SKM-1 (cell line): ENCODE measurements at regions not wholly inside any gene's neighbourhood (a gene's known extent, or its start where the extent isn't known, plus 50 kb on each side); places are given as distances from the start of the nearest gene placed in this dataset.

Experiments used
- DNase-seq: peaks from one replicate; lab custom pipeline; 2025; ENCODE audit not compliant: unreplicated experiment; lab: John Stamatoyannopoulos, UW

- no peak for DNase-seq
Measured at GRCh38 chr14:34138175-34138574, 187.3 kb upstream of the EGLN3 start.

GRCh38 chr14:34137001-34137745 is 186.3 kb upstream of the EGLN3 start:
- no peak for DNase-seq

- DNase-seq, result no peak
Measured at GRCh38 chr14:34135492-34135891, 184.6 kb upstream of the EGLN3 start.

GRCh38 chr14:34134484-34134883 is 183.6 kb upstream of the EGLN3 start:
- DNase-seq, result no peak

- no peak for DNase-seq
Measured at GRCh38 chr14:34129927-34130552, 179.2 kb upstream of the EGLN3 start.

- no peak for DNase-seq
Measured at GRCh38 chr14:34128665-34129064, 177.8 kb upstream of the EGLN3 start.

GRCh38 chr14:34126586-34126985 is 175.7 kb upstream of the EGLN3 start:
- DNase-seq, result no peak

GRCh38 chr14:34124585-34124984 is 173.7 kb upstream of the EGLN3 start:
- no peak for DNase-seq

GRCh38 chr14:34122650-34123049 is 171.8 kb upstream of the EGLN3 start:
- DNase-seq, result no peak

GRCh38 chr14:34122081-34122480 is 171.2 kb upstream of the EGLN3 start:
- no peak for DNase-seq

- no peak for DNase-seq
Measured at GRCh38 chr14:34120185-34120977, 169.5 kb upstream of the EGLN3 start.

GRCh38 chr14:34119107-34119858 is 168.4 kb upstream of the EGLN3 start:
- DNase-seq, result no peak

- no peak for DNase-seq
Measured at GRCh38 chr14:34113991-34114390, 163.1 kb upstream of the EGLN3 start.

GRCh38 chr14:34113005-34113511 is 162.2 kb upstream of the EGLN3 start:
- no peak for DNase-seq

- no peak for DNase-seq
Measured at GRCh38 chr14:34111953-34112352, 161.1 kb upstream of the EGLN3 start.

- no peak for DNase-seq
Measured at GRCh38 chr14:34111505-34111904, 160.6 kb upstream of the EGLN3 start.

- DNase-seq, result no peak
Measured at GRCh38 chr14:34110531-34110930, 159.7 kb upstream of the EGLN3 start.

- DNase-seq, result no peak
Measured at GRCh38 chr14:34107441-34107840, 156.6 kb upstream of the EGLN3 start.

GRCh38 chr14:34106310-34106709 is 155.4 kb upstream of the EGLN3 start:
- DNase-seq, result no peak

GRCh38 chr14:34104489-34105397 is 153.9 kb upstream of the EGLN3 start:
- no peak for DNase-seq
